ENCODE measurements at regions not wholly inside any gene's neighbourhood (a gene's known extent, or its start where the extent isn't known, plus 50 kb on each side); places are given as distances from the start of the nearest gene placed in this dataset.

DNA sequence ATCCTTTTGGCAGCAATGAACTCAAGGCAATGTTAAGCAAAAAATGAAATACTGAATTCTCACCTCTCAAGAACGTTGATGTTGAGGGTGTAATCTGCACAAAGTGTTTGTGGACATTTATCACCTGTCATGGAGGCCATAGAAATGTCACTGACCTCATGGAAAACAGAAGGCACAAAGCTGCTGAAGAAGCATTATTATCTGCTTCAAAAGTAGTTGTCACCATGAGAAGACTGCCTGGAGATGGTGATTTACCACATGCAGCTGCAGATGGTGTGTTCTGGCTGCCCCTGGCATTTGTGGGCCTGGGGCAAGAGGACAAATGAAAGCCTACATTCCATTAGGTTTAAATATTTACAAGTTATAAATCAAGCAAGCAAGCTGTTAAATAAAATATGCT, 116.8 kb upstream of the RPS6KA3 start:
- ATAC-seq (replicated peaks; ENCODE audit: extremely low read depth, poor library complexity, severe bottlenecking) = no peak
- no peak for DNase-seq (ENCODE audit: low spot score in 2 of 2)
- Mint-ChIP-seq H3K9me3 (no peaks in the 10 kb centered on the region), H3K27me3 (no peaks in the 10 kb centered on the region), H3K4me3 (no peak overlapping the region), H3K4me1 (peaks cover 8% of the 10 kb centered on the region), H3K27ac (ENCODE audit: low read depth) (no peak overlapping the region), H3K36me3 (ENCODE audit: insufficient read depth) (no peaks in the 10 kb centered on the region)

- Mint-ChIP-seq H3K27me3 (no peaks in the 10 kb centered on the region), H3K9me3 (no peaks in the 10 kb centered on the region)
Observed at GRCh38 chrX:20382518-20383297, 116.0 kb upstream of the RPS6KA3 start.

DNA sequence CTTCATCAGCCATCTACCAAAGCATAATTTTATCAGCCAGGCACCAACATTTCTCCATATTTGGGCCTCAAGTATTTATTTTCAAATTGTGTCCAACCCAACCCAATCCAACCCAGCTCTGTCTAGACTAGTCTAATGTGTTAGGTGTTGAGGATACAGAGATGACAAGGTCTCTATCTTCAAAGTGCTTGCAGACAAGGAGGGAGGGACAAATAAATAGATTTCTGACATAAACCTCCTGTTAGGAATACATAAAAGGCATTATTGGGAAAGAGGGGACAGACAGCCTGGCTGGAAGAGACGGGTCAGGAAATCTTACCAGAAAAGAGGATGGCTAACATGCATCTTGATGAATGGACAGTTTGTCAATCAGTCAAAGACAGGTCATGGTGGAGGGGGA, 115.4 kb upstream of the RPS6KA3 start:
- H3K9me3 Mint-ChIP-seq = no peaks in the 10 kb centered on the region
- no peak overlapping the region for H3K27ac Mint-ChIP-seq (ENCODE audit: low read depth)
- no peak for ATAC-seq (replicated peaks; ENCODE audit: extremely low read depth, poor library complexity, severe bottlenecking)
- DNase-seq (ENCODE audit: low spot score in 2 of 2) = no peak
- H3K36me3 Mint-ChIP-seq (ENCODE audit: insufficient read depth) = no peaks in the 10 kb centered on the region
- H3K27me3 Mint-ChIP-seq = no peaks in the 10 kb centered on the region
- H3K4me3 Mint-ChIP-seq = no peak overlapping the region
- peaks cover 19% of the 10 kb centered on the region for H3K4me1 Mint-ChIP-seq

More at GRCh38 chrX:20382518-20383297, 116.0 kb upstream of the RPS6KA3 start:
- Mint-ChIP-seq H3K27ac (ENCODE audit: low read depth) (no peak overlapping the region), H3K4me3 (no peak overlapping the region), H3K4me1 (peaks cover 15% of the 10 kb centered on the region), H3K36me3 (ENCODE audit: insufficient read depth) (no peaks in the 10 kb centered on the region)
- ATAC-seq (replicated peaks; ENCODE audit: extremely low read depth, poor library complexity, severe bottlenecking) = peak; percentile 52
- DNase-seq (ENCODE audit: low spot score in 2 of 2) = no peak

DNA sequence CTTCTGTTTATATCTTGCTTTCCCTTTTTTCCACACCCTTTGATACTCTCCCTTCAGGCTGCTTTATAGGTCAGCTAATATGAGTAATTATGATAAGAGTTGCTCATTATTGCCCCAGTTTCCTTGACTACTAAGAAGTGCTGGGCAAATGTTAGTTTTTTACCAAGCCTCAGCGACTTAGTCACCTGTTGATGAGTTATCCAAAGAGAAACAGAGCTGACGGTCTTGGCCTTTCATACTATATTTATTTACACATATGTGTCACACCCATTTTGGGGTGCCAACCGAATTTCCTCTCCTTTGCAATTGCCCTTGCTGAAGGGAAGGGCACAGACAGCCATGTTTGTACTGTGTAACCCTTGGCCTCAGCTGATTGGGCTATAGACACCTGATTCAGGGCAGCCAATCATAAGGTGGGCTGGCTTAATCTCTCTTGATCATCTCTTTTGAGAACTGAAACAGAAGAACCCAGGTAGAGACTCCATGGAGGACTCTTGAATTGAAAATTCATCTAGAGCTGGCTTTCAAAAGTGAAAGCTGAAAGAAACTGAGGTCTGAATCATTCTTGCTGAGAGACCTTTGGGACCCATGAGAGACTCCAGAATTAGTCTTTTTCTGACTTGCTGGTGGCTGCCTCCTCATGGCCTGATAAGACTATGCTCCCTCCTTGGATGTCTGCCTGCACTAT, 111.7 kb upstream of the RPS6KA3 start:
- Mint-ChIP-seq H3K9me3 (no peaks in the 10 kb centered on the region), H3K4me1 (peaks cover 20% of the 10 kb centered on the region), H3K27ac (ENCODE audit: low read depth) (no peak overlapping the region), H3K27me3 (no peaks in the 10 kb centered on the region), H3K36me3 (ENCODE audit: insufficient read depth) (no peaks in the 10 kb centered on the region), H3K4me3 (no peak overlapping the region)
- ATAC-seq (replicated peaks; ENCODE audit: extremely low read depth, poor library complexity, severe bottlenecking) = no peak
- DNase-seq (ENCODE audit: low spot score in 2 of 2) = no peak

- ATAC-seq (replicated peaks; ENCODE audit: extremely low read depth, poor library complexity, severe bottlenecking) (no peak), DNase-seq (ENCODE audit: low spot score in 2 of 2) (no peak)
- Mint-ChIP-seq H3K27ac (ENCODE audit: low read depth) (peak overlapping the region; percentile 42), H3K9me3 (no peaks in the 10 kb centered on the region), H3K27me3 (no peaks in the 10 kb centered on the region), H3K4me1 (peaks cover 14% of the 10 kb centered on the region), H3K4me3 (no peak overlapping the region), H3K36me3 (ENCODE audit: insufficient read depth) (no peaks in the 10 kb centered on the region)
Observed at GRCh38 chrX:20374900-20375438, 108.3 kb upstream of the RPS6KA3 start.

DNA sequence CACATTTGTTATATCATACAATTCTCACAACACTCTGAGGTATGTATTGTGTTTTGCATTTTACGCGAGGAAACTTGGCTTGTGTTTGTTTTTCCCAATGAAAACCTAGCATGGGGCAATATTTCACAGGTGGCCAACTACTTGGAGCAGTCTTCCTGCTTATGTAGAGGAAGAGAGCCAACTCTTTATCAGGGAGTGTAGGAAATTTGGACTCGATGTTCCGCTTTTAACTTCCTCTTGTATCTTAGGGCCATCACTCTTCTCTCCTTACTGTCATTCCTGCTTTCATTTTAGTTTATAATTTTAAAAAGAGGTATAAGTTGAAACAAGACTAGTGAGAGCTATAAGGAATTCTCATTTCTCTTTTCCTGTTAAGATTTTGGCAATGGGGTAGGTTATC, 107.7 kb upstream of the RPS6KA3 start:
- no peaks in the 10 kb centered on the region for H3K9me3 Mint-ChIP-seq

DNA sequence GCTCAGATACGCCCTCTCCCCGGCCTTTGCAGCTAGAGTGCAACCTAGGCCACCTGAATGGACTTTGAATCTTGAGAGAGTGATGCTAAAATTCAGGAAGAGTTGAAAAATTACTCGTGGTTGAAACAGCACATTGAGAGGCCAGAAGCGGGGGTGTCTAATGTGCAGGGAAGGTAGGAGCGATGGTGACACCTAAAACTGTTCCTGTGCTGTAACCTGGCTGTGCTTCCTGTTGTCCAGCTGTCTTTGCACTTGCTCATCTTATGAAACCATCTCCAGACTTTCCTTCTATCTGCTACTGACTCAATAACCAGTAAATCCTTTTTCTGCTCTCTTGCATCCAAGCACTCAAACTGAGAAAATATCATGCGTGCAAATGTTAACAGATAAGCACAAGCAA, 106.4 kb upstream of the RPS6KA3 start:
- H3K4me1 Mint-ChIP-seq = peaks cover 8% of the 10 kb centered on the region
- H3K4me3 Mint-ChIP-seq = no peak overlapping the region
- no peaks in the 10 kb centered on the region for H3K9me3 Mint-ChIP-seq
- DNase-seq (ENCODE audit: low spot score in 2 of 2) (no peak), ATAC-seq (replicated peaks; ENCODE audit: extremely low read depth, poor library complexity, severe bottlenecking) (no peak)
- no peak overlapping the region for H3K27ac Mint-ChIP-seq (ENCODE audit: low read depth)
- no peaks in the 10 kb centered on the region for H3K36me3 Mint-ChIP-seq (ENCODE audit: insufficient read depth)
- H3K27me3 Mint-ChIP-seq = no peaks in the 10 kb centered on the region

More for the DNA sequence above, 107.7 kb upstream of the RPS6KA3 start:
- Mint-ChIP-seq H3K4me1 (peaks cover 14% of the 10 kb centered on the region), H3K27ac (ENCODE audit: low read depth) (peak overlapping the region; percentile 42), H3K27me3 (no peaks in the 10 kb centered on the region), H3K36me3 (ENCODE audit: insufficient read depth) (no peaks in the 10 kb centered on the region), H3K4me3 (no peak overlapping the region)
- DNase-seq (ENCODE audit: low spot score in 2 of 2) (no peak), ATAC-seq (replicated peaks; ENCODE audit: extremely low read depth, poor library complexity, severe bottlenecking) (no peak)

DNA sequence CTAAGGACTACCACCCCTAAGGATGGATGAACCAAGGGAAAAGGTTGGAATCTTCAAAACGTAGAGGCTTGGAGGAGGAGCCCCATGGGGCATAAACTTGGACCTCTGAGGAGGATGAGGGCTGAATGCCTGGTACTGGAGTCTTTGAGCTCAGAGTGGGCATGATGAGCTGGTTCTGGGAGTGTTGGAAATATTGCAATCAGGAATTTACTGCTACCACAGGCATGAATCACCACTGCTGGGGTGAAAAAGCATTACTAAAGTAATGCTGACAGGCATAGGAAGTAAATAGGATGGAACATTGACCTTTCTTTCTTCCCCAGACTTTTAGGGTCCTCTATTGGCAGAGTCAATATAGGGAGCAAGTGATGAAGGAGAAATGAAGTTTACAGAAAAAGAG, 105.8 kb upstream of the RPS6KA3 start:
- ATAC-seq (replicated peaks; ENCODE audit: extremely low read depth, poor library complexity, severe bottlenecking) (no peak), DNase-seq (ENCODE audit: low spot score in 2 of 2) (no peak)
- Mint-ChIP-seq H3K4me1 (peaks cover 5% of the 10 kb centered on the region), H3K36me3 (ENCODE audit: insufficient read depth) (no peaks in the 10 kb centered on the region), H3K27me3 (no peaks in the 10 kb centered on the region), H3K9me3 (no peaks in the 10 kb centered on the region), H3K27ac (ENCODE audit: low read depth) (no peak overlapping the region), H3K4me3 (no peak overlapping the region)

DNA sequence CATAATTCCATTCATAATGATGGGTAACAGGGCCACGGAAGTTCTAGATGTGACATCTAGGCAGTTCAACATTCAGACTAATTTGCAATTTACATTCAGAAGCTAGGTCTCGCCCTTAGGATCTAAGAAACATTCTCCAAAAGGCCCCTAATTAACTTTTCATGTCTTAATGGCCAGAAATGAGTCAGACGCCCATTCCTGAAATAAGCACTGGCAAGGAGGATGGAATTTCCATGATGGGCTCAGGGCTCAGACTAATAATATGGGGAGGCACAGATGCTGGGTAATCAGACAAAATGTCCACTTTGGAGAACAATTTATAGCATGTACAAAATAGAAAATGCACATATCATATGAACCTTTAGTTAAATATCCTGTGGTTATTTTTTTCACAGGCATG, 102.8 kb upstream of the RPS6KA3 start:
- no peak for ATAC-seq (replicated peaks; ENCODE audit: extremely low read depth, poor library complexity, severe bottlenecking)
- Mint-ChIP-seq H3K4me3 (no peak overlapping the region), H3K9me3 (no peaks in the 10 kb centered on the region), H3K36me3 (ENCODE audit: insufficient read depth) (no peaks in the 10 kb centered on the region), H3K4me1 (no peaks in the 10 kb centered on the region), H3K27me3 (no peaks in the 10 kb centered on the region), H3K27ac (ENCODE audit: low read depth) (no peak overlapping the region)
- DNase-seq (ENCODE audit: low spot score in 2 of 2) = no peak

DNA sequence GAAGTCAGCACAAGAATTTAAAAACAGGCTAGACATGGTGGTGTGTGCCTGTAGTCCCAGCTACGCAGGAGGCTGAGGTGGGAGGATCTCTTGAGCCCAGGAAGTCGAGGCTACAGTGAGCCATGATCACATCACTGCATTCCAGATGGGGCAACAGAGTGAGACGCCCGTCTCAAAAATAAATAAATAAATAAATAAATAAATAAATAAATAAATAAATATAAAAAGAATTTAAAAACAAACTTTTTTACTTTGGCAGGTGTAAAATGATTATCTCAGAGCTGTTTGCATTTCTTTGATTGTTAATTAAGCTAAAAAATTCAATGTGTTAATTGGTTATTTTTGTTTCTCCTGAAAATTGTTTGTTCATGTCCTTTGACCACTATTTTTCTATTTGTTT, 97.5 kb upstream of the RPS6KA3 start:
- Mint-ChIP-seq H3K36me3 (ENCODE audit: insufficient read depth) (no peaks in the 10 kb centered on the region), H3K4me1 (no peaks in the 10 kb centered on the region)

DNA sequence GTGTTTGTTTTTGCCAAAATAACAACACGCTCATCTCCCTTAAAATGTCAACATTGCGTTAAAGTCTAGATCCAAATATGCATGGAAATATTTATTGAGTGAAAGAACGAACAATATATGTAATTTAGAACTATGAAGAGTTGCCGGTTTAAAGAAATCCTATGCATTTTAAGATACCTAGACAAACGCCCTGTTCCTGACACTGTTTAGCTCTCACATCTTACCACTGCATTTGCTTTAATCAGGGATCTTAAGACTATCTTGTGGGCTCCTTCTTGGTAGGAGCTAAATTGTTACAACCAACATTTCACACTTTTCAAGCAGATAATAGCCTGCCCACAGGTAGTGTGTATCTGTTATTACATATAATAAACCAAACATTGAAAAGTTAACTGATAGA, 96.6 kb upstream of the RPS6KA3 start:
- no peak overlapping the region for H3K4me3 Mint-ChIP-seq
- no peak for ATAC-seq (replicated peaks; ENCODE audit: extremely low read depth, poor library complexity, severe bottlenecking)
- H3K36me3 Mint-ChIP-seq (ENCODE audit: insufficient read depth) = no peaks in the 10 kb centered on the region
- H3K4me1 Mint-ChIP-seq = no peaks in the 10 kb centered on the region
- H3K9me3 Mint-ChIP-seq = no peaks in the 10 kb centered on the region
- no peak for DNase-seq (ENCODE audit: low spot score in 2 of 2)
- no peaks in the 10 kb centered on the region for H3K27me3 Mint-ChIP-seq
- H3K27ac Mint-ChIP-seq (ENCODE audit: low read depth) = no peak overlapping the region

More for the DNA sequence above, 97.5 kb upstream of the RPS6KA3 start:
- Mint-ChIP-seq H3K4me3 (no peak overlapping the region), H3K9me3 (no peaks in the 10 kb centered on the region), H3K27ac (ENCODE audit: low read depth) (no peak overlapping the region), H3K27me3 (no peaks in the 10 kb centered on the region)
- DNase-seq (ENCODE audit: low spot score in 2 of 2) (no peak), ATAC-seq (replicated peaks; ENCODE audit: extremely low read depth, poor library complexity, severe bottlenecking) (no peak)

GRCh38 chrX:20362268-20363267, 95.9 kb upstream of the RPS6KA3 start:
- Mint-ChIP-seq H3K36me3 (ENCODE audit: insufficient read depth) (no peaks in the 10 kb centered on the region), H3K4me3 (no peak overlapping the region), H3K27me3 (no peaks in the 10 kb centered on the region), H3K9me3 (no peaks in the 10 kb centered on the region), H3K27ac (ENCODE audit: low read depth) (no peak overlapping the region), H3K4me1 (no peaks in the 10 kb centered on the region)
- DNase-seq (ENCODE audit: low spot score in 2 of 2) (no peak), ATAC-seq (replicated peaks; ENCODE audit: extremely low read depth, poor library complexity, severe bottlenecking) (no peak)
